GM18909 (cell line): ENCODE measurements at regions not wholly inside any gene's neighbourhood (a gene's known extent, or its start where the extent isn't known, plus 50 kb on each side); places are given as distances from the start of the nearest gene placed in this dataset.
"Not testable (repeated sequence)": the region's sequence is repeated elsewhere in the genome, so short reads cannot be mapped to it uniquely, and the experiment has no call there.

Experiments
- ATAC-seq: cut with Tn5 transposase; IDR thresholded peaks from one replicate; pipeline ENCODE4 v1.9.1; 2021; ENCODE audit warnings: mild to moderate bottlenecking; ENCODE audit not compliant: unreplicated experiment, poor library complexity

DNA sequence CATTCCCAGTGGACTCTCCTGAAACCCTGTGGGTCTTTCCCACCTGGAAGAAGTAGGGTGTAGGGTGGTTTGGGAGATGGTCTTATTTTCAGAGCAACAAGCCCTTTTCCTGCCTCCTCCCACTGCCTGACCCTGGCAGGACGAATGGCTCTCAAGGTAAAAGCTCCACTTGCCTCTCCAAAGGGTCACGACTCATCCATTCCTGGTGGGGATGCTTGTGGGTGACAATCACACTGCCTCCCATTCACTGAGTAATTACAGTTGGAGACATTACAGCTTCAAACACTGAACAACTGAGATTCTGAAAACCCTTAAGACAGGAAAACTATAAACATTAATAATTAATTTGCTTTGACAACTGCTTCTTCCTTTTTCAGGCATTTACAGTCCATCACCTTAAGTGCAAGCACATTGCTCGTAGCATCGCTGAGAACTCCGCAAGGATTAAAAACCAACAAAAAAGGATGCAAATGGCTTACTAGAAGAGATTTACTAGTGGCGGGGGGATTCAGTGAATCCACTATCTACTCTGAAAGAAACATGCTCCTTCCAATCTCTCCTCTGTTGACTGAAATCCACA, 199.6 kb upstream of the IRS2 start:
- ATAC-seq, result no peak

DNA sequence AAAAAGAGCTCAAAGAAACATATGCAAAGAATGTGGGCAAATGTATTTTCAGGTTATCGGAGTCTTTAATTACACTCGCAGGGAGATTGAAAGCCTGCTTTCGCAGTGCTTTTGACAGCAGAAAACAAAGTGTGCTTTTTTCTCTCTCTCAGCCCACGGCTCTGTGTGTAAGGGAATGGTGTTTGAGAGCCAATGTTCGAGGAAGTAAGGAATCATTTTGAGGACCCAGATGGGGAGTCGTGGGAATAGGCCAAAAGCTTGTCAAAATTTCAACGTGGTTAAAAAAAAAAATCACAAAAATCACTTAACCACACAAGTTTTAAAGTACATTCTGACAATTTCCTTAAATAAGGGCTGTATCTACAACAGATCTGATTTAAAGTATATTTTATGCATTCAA, 197.1 kb upstream of the IRS2 start:
- ATAC-seq, result no peak

DNA sequence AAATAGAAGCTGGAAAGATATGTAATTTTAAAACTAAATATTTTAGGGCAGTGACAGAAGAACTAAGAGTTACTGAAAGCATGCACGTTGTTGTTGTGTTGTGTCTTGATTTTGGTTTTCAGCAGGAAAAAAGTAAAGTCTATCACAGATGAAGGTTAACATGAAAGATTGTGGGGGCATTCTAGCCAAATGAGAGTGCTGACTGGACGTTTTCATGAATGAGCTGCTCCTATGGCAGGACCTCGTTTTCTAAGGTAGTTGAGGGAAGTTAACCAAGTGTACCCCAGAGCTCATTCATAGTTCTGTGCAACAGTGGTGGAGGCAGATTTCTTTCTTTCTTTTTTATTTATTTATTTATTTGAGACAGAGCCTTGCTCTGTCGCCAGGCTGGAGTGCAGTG, 194.6 kb upstream of the IRS2 start:
- no peak for ATAC-seq

DNA sequence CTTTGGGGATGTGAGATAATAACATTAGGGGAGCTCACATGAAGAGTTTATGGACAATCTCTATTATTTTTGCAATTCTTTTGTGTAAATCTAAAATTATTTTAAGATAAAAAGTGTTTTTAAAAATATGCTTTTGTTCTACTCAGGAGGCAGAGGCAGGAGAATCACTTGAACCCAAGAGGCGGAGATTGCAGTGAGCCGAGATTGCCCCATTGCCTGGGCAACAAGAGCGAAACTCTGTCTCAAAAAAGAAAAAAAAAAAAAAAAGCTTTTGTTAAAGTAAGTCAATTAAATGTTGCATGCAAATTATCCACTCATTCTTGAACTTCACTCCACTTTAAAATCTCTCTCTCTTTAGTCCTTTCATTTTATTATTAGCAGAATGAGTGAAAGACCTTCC, 193.3 kb upstream of the IRS2 start:
- not testable (repeated sequence) for ATAC-seq

DNA sequence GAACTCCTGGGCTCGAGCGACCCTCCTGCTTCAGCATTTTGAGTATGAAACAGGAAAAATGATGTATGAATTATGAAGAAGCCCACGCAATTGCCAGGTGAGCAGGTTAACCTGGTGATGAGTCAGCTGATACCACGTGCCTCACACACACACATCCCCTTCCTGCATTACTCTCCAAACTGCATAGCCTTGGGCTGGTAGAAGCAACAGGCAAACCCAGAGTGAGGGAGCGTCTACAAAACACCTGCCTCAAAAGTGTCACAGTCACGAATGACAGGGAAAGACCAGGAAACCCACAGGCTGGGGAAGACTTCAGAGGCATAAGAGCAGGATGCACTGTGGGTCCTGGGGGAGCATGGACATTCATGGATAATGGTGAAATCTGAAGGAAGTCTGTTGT, 192.8 kb upstream of the IRS2 start:
- ATAC-seq, result no peak

DNA sequence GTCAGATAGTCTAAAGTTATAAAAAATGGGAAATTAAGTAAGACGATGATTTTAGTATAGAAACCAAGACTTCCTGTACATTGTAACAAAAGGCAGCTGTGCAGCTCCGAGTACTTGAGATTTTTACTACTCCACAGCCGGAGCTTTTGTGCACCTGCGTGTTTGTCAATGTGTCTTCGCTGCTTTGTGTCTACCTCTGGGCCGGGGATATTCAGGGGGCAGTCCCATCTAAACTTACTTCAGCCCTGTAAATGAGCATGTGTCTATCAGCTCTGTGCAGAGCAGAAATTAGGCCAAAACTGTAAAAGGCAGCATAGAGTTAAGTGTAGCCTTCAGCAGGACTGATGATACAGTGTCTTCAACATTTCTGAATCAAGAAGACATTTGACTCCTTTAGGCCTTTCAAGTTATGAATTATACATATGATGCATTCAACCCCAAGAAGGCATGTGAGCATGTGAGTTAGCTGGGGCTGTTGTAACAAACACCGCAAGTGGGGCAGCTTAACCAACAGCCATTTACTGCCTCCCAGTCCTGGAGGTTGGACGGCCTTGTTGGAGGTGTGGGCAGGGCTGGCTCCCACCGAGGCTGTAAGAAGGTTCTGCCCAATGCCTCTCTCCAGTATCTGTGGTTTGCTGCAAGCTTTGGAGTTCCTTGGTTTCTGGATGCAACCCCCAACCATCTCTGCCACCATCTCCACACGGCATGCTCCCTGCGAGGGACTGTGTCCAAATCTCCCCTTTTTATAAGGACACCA, 191.0 kb upstream of the IRS2 start:
- no peak for ATAC-seq

DNA sequence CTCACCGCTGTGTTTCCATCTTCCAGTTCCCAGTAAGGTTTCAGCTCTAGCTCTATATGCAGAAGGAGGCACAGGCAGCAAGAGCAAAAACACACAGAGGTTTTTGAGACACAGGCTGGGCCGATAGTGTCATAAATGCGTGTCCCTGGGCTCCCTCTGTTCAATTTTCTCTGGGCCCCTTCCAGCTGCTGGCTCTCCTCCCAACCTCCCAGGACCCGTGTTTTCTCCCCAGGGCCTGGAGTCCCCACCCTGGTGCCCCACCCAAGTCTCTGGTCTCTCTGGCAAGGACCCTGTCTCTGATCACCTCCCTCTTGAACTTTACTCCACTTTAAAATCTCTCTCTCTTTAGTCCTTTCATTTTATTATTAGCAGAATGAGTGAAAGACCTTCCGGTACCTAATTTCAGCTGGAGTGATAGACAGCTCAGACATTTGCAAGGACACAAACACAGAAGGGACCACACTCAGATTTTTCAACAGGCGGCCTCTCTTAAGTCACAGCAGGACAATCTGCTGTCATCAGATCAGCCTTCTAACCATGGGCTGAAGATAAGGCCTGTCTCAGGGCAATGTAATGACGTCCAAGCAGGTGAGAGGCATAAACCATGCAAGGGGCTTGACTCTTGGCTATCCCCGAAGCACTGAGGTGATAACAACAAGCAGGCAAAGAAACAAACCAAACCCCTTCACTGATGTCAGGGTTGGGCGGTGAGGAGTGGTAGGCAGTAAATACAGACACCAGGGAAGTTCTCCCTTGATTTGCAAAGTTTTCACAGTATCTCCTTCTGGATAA, 190.0 kb upstream of the IRS2 start:
- no peak for ATAC-seq

DNA sequence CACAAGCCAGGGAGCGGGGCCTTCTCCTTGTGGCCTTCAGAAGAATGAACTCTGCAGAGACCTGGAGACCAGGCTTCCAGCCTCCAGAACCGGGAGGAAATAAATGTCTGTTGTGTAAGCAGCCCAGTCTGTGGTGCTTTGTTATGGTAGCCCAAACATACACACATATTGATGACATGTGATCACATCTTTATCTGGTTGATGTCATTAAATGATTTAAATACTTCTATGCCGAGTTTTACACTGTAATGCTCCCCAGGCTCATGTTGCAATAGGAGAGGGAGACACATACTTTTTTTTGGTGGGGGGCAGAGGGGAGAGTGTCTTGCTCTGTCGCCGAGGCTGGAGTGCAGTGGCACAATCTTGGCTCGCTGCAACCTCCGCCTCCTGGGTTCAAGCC, 188.0 kb upstream of the IRS2 start:
- no peak for ATAC-seq

DNA sequence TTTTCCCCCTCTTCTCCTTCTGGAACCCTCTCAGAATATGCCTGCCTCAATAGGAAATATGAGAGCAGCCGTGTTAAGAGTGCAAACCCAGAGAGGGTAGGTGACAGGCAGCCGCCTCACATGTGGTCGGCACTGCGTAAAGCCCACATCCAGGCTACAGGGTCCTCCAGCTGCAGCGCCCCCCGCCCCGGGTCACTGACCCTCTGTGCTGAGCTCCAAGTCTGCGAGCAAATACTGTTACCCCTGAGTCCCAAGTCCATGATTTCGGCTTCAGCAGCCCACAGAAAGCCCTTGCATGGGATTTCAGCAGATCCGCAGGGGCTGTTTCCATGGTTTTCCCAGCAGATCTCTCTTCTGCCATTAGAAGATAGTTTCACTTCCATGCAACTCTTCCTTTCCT, 186.9 kb upstream of the IRS2 start:
- no peak for ATAC-seq

DNA sequence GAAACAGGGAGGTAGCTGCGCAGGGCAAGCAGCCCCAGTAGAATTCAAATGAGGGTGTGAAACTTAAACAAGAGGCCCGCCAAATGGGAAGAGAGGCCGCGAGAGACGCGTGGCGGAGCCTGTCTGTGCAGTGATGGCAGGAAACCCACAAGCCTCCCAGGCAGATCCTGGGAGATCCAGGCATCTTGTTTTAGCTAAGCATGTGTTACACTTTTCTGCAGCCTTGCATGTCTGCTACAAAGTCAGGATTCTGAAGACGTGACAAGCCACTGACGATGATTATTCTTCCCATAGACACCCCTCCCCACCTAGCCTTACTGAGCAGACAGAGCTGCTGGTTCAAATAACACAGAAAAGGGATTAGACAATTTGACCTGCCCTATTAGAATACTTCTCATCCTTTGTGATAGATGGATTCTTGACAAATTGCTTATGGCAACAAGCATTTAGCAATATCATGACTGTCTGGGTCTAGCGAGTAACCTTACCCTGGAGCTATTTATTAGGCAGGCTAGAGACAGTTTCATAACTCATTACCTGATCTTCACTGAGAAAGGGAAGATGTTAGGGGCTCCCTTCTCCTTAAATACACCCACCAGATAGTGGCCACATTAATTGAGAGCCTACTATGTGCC, 185.2 kb upstream of the IRS2 start:
- ATAC-seq, result no peak

DNA sequence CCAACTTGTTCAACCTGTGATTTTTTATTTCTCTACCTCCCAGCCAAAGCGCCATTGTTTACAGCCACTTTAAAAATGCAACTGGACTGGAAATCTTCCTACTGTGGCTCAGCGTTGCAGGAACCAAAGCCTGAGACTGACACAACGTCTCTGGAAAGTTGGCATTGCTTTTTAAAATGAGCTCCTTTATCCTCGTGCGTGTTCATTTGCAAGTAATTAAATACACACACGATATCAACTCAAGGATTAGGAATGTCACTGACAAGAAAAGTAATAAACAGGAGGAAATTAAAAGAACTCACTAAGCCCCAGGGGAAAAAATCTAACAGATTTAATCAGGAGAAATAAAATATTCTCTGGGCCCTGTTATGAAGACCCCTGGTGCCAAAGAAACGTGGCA, 184.6 kb upstream of the IRS2 start:
- no peak for ATAC-seq

DNA sequence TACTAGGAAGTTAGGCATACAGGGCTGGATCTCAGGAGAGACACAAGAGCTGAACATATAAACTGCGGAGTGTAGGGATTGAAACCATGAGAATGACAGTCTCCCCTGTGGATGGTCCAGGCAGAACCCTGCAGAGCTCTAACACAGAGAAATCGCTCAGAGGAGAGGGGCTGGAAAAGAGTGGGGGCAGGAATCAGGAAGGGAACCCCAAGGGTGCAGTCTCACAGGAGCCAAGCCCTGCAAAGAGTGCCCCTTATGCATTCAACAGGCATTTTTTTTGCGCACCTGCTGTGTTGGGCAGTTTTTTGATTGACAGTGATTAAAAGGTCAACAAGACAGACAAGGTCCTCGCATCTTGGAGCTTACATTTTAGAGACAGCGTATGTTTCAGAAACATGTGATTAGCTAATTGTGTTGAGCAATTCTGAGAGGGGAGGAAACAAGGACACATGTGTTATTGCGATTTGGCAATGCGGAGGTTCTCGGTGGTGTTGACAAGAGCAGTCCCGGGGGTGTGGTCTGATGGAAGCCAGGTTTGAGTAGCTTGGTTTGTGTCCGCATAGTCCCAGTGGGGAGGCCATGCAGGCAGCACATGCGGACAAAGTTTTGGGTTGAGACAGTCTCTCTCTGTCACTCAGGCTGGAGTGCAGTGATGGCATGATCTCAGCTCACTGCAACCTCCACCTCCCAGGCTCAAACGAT, 182.6 kb upstream of the IRS2 start:
- no peak for ATAC-seq

DNA sequence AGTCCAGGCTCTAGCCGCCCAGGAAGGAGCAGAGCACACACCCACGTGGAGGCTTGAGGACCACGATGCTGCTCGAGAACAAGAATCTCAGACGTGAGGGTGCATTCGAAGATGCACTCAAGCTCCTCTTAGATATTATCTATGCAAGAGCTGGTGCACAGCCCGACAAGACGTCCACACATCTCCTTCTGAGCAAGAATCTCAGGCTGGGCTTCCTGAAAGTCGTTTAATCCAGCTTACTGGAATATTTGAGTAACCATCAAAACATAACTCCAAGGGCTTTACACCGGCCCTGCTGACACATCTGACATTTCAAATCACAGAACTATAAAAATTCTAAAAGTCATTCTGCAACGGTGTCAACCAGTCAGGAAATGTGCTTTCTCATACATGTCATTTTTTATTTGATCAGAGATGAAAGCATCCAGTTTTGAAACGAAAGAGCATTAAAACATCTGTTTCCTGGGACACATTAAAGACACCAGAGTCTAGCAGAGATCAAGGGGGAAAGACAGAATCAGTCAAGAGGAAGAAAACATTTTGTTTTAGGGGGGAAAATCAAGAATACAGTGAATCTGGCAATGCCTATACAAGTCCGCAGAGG, 177.7 kb upstream of the IRS2 start:
- no peak for ATAC-seq

DNA sequence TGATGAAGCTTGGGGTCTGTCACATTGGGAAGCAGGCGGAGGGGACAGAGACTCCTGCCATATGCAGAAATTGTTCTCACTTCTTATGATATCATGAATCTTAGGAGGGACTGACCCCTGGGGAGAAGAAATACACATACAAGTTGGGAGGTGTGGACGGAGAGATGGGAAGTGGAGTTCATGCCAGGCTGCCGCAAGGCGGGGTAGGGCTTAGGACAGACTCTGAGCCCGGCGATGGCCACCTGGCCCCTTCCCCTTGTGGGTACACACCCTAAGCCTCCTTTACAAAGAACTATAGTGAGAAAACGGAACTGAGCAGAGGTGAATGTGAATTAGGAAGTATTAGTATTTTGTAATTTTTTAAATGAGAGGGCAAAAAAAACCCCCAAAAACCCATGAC, 177.0 kb upstream of the IRS2 start:
- ATAC-seq, result no peak

DNA sequence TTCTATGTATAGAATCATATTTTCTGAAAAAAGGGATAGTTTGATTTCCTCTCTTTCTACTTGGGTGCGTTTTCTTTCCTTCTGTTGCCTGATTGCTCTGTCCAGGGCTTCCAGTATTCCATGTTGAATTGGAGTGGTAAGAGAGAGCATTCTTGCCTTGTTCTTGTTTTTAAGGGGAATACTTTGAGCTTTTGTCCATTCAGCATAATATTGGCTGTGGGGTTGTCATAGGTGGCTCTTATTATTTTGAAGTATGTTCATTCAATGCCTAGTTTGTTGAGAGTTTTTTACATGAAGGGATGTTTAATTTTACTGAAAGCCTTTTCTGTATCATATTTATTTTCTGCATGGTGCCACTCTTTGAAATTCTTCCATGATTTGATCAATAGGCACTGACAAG, 173.5 kb upstream of the IRS2 start:
- ATAC-seq, result no peak

DNA sequence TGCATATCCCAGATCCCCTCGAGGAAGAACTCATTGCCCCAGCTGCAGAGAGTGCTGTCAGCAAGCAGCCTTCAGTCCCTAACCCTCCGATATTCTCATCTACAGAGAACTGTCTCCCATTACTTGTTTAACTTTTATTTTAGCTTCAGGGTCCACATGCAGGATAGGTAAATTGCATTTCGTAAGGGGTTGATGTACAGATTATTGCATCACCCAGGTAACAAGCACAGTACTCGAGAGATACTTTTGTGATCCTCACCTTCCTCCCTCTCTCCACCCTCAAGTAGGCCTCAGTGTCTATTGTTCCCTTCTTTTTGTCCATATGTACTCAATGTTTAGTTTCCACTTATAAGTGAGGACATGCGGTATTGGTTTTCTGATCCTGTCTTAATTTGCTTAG, 171.5 kb upstream of the IRS2 start:
- ATAC-seq, result no peak

DNA sequence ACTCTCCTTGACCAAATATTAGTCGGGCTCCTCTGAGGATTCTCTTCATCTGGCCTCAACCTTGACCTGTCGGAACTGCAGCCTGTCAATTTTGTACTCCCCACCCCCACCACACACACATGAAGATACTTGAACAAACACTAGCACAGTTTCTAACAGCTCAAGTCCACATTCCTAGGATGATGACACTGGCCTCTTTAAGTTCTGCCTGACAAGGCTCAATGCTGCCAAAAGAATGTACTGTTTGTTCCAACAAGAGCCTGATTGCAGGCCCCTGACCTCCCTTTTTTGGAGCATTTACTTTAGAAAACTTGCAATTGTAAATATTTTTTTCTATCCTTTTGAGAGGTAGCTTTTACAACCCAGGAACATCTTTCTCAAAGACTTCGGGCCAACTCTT, 169.2 kb upstream of the IRS2 start:
- no peak for ATAC-seq

DNA sequence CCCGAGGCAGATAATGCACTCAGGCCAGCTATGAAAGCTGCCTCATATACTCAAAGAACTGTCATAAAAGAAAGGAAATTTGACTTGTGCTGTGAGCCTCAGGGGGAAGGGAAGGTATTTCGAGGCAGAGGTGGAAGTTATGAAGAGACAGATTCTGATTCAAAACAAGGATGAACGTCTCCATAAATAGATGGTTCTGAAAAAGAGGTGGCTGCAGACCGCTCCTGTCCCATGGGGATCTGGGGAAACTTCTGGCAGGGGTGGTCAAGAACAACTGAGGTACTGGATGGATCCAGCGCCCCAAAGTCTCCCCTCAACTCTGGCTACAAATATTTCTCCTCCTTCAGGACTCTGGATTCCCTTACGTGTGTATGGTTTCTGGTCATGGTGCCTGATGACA, 168.1 kb upstream of the IRS2 start:
- ATAC-seq, result no peak

DNA sequence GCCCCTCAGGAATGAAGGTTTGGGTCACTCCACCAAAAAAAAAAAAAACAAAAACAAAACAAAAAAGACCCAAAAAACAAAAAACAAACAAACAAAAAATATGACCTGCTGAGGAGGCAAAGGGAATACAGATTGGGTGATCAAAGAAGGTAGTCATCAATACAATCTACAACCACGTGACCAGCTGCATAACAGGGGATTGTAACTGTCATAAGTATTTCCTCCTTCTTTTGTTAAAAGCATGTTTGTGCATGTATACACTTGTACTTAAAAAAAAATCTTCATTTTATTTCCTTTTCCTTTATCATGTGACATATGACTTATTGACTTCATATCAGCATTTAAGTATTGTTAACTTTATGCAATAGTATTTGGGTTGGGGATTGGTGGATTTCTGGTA, 165.1 kb upstream of the IRS2 start:
- no peak for ATAC-seq

DNA sequence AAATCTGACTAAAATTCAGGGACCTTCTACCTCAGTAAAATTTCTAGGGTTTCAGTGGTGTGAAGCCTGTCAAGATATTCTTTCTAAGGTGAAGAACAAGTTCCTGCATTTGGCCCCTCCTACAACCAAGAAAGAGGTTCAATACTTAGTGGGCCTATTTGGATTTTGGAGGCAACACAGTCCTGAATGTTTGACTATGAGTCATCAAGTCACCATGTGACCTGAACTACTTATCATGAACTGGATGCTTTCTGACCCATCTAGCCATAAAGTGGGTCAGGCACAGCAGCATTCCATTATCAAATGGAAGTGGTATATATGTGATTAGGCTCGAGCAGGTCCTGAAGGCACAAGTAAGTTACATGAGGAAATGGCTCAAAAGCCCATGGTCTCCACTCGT, 163.0 kb upstream of the IRS2 start:
- no peak for ATAC-seq
